ENCODE measurements at regions not wholly inside any gene's neighbourhood (a gene's known extent, or its start where the extent isn't known, plus 50 kb on each side); places are given as distances from the start of the nearest gene placed in this dataset.

DNA sequence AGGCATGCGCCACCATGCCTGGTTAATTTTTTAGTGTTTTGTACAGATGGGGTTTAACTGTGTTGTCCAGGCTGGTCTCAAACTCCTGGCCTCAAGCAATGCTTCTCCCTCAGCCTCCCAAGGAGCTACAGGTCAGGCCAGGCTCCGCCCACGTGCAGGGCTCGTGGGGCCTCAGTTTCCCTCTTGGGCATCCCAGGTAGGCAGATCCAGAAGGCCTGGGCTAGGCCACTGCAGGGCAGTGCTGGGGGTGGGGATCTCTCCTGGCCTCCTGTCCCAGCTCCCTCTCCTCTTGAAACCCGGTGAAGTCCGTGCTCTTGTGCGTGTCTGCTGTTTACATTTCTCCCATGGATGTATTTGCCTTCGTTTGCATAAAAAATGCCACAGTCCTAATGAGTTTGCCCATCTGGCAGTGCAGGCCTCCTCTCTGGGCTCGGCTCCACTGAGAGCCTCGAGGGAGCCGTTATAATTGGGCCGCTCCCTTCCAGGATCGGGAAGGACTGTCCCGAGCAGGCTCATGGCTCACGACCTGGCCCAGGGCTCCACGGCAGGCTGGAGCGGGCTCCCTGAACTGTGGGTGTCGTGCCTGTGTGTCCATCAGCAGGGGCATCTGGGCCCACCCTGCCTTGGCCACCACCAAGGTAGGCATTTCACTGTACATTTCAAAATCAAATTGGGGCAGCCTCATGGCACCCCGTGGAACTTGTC lies 52.6 kb upstream of the RUFY1 start:
- no peak for DNase-seq (ENCODE audit: low read depth)

GRCh38 chr5:179495906-179496455 lies 54.4 kb upstream of the RUFY1 start:
- no peak for DNase-seq (ENCODE audit: low read depth)

DNA sequence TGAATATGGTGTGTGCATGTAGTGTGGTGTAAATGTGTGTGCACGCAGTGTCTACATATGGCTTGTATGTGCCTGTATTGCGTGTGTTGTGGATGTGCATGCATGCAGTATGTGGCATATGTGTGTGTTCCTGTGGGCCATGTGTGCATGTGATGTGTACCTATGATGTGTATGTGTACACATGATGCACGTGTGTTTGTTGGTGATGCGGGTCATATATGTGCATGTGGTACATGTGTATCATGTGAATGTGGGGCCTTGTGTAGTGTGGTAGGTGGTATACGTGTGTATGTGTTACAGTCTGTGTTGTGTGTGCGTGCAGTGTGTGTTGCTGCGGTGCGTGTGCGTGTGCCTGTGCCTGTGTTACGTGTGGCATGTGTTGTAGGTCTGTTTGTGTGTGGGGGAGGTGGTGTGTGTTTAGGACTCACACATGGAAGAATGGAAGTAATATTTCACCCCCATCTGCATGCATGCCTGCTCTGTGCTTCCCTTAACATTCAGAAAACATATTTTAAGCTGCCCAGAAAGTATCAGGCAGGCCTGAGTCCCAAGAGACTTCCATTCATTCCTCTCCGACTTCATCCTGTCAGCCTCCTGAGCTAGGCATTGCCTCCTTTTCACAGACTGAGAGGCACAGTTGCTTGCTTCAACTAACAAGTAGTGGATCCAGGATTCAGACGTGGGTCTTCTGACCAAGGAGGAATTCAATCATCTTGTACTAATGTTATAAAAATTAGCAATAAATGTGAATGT lies 55.4 kb upstream of the RUFY1 start:
- no peak for DNase-seq (ENCODE audit: low read depth)

GRCh38 chr5:179488975-179489374 lies 61.4 kb upstream of the RUFY1 start:
- no peak for DNase-seq (ENCODE audit: low read depth)

DNA sequence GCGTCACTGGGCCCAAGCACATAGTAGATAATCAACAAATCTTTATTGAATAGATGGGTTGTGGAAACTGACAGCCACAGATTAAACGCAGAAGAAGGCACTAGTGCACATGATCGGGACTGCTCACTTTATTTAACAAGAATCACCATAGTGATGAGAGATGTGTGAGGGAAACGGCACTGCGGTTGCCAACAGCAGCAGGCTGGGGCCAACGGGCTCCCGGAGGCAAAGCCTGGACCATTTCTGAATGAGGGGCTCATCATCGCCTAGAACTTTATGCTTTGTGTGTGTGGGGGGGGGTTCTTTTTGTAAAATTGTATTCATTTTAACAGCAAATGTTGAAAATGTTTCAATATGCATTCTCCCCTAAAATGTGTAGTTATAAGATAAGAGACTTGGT lies 61.9 kb upstream of the RUFY1 start:
- no peak for DNase-seq (ENCODE audit: low read depth)

DNA sequence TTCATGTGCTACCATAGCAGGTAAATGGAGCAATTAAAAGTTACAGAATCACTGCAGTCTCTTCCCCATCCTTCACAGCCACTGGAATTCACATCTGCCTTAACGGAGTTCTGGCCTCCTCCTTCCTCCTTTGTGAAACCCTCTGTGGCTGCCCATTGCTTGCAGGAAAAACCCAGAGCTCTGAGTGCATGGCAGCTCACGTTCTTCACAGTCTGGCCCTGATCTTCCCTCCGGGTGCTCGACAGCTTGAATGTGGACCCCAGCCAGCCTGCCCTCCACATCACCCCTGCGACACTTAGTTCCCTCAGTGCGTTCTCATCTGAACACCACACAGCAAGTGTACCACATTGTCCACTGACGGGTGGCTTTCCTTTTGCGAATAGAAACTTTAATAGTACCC lies 63.2 kb upstream of the RUFY1 start:
- no peak for DNase-seq (ENCODE audit: low read depth)

DNA sequence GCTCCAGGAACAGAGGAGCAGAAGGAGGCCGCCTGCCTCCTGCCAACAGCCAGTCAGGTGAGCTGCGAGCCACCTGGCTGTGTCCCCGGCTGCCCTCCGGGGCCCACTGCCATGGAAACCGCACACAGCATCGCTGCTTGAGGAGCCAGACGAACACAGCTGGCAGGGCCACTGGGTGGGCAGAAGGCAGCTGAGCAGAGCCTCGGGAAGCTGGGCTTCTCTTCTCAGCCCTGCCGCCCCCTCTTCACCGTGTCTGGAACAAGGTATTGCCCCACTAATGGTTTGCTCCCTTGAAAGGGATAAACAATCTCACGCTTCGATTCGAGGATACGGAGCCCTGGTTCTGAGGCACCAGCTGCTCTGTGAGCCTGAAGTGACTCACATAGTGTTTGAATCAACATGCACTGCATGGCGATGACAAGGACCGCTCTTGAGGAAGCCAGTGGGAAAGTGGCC lies 63.7 kb upstream of the RUFY1 start:
- no peak for DNase-seq (ENCODE audit: low read depth)

DNA sequence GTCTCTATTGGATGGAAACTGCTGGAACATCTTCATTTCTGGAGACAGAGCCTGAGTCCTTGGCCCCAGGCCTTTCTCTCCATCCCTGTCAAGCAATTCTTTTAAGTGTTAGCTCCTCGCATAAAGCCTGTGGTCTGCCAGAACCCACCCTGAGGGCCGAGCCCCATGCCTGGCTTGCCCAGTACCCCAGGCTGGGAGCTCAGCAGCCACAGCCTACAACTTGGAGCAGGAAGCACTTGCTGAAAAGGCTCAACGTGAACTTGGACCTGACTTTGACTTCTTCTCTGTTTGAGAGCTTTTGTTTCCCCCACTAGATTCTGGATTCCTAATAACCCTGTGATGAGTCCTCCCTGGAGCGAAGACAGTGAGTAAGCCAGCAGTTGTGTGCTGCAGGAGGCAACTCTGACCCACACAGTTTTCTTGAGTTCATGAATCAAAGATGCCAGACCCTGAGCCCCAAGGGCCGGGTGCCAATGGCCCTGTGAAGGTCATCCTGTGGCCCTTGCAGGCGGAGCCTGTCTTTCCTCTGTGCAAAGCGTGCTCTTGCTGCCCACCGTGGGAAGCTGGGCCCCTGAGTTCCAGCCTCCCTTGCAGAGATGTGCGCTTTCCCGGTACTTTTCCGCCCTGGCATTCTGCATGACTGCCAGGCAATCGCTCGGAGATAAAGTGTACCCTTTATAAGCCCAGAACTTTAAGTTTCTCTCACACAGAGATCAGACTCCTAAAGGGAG lies 64.3 kb upstream of the RUFY1 start:
- DNase-seq (ENCODE audit: low read depth) = no peak

GRCh38 chr5:179484761-179485160 lies 65.6 kb upstream of the RUFY1 start:
- DNase-seq (ENCODE audit: low read depth) = no peak

GRCh38 chr5:179484201-179484600 lies 66.2 kb upstream of the RUFY1 start:
- DNase-seq (ENCODE audit: low read depth) = no peak

DNA sequence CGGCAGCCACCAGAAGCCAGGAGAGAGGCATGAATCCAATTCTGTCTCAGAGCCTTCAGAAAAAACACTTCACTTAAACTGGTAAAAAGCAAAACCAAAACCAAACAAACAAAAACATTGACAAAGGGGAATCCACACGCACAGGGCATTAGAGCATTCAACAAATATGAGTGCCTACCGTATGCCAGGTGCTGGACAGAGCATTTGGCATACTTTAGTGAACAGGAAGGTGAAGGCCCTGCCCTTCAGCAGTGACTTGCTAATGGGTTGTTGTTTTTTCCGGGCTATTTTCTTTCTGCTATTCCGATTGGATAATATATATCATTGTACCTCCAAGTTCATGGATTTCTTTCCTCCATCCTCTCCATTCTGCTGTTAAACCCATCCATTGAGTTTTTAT lies 71.7 kb upstream of the RUFY1 start:
- no peak for DNase-seq (ENCODE audit: low read depth)

- DNase-seq (ENCODE audit: low read depth) = no peak
Measured at GRCh38 chr5:179475208-179475751, 75.1 kb upstream of the RUFY1 start.

- DNase-seq (ENCODE audit: low read depth) = no peak
Measured at GRCh38 chr5:179472641-179473040, 77.7 kb upstream of the RUFY1 start.

GRCh38 chr5:179472174-179472573 lies 78.2 kb upstream of the RUFY1 start:
- no peak for DNase-seq (ENCODE audit: low read depth)

GRCh38 chr5:179470201-179470600 lies 80.2 kb upstream of the RUFY1 start:
- DNase-seq (ENCODE audit: low read depth) = no peak

DNA sequence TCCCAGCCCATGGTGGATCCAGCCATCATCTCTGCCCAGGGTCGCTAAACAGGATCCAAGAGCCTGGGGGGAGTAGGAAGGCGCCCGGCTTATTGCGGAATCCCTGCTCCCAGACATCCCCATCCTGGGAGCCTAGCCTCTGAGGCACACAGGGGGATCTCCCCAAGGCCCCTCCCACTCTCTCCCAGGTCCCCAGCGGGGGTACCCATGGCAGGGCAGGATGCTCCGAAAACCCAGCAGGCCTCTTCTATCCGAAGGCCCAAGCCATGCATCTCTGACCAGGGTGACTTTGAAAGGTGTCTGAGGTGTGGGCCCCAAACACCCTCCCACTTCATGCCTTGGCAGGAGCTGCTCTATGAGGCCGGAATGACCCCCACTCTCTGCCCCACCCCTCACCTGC lies 81.7 kb upstream of the RUFY1 start:
- no peak for DNase-seq (ENCODE audit: low read depth)

- no peak for DNase-seq (ENCODE audit: low read depth)
Measured at GRCh38 chr5:179467441-179467840, 82.9 kb upstream of the RUFY1 start.

GRCh38 chr5:179464631-179465030 lies 85.7 kb upstream of the RUFY1 start:
- DNase-seq (ENCODE audit: low read depth) = no peak

- no peak for DNase-seq (ENCODE audit: low read depth)
Measured at GRCh38 chr5:179462040-179462439, 88.3 kb upstream of the RUFY1 start.

- no peak for DNase-seq (ENCODE audit: low read depth)
Measured at GRCh38 chr5:179461576-179461975, 88.8 kb upstream of the RUFY1 start.

DNA sequence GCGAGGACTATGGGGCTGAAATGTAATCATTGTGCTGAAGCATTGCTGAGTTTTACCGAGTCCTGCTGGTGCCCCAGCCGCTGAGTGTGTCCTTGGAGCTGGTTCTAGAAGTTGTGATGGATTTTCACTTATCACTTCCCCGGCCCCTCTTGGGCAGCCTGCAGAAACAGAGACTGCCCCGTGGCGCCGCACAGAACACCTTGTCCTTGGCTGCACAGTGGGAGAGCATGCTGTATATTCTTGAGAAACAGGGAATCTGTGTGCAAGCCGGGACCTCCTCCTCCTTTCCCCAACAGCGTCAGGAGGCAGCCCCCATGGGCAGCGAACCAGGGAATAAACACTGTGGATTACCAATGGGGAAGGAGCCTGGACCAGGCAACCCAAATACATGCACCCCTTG lies 90.6 kb upstream of the RUFY1 start:
- DNase-seq (ENCODE audit: low read depth) = no peak

DNA sequence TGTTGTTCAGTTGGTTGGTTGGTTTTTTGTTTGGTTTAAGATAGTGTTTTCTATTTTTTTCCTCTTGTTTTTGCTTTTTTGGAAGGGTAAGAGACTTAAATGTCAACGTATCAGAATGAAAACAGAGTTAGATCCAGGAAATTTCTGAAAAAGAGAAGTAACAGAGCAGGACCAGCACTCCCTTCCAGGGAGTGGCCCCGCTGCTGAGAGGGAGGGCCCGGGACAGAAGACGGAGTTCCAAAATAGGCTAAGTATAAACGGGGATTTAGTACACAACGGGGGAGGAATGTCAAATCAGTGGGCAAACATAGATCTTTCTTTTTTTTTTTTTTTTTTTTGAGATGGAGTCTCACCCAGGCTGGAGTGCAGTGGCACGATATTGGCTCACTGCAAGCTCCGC lies 92.7 kb upstream of the RUFY1 start:
- DNase-seq (ENCODE audit: low read depth) = no peak

All from RPMI7951 (cell line).